KMS-11 (cell line): ENCODE measurements at regions not wholly inside any gene's neighbourhood (a gene's known extent, or its start where the extent isn't known, plus 50 kb on each side); places are given as distances from the start of the nearest gene placed in this dataset.
A peak's percentile ranks its signal among the peaks of the same experiment; 100 is the strongest.

Experiments used
- H2AFZ ChIP-seq: fragments of 200-600 bp; sonication (generic); 2 replicates; pipeline ENCODE4 v1.6.1; 2016; ENCODE audit warnings: antibody characterized with exemption, mixed run types, low read depth
- H3K27ac ChIP-seq: fragments of 200-600 bp; sonication (generic); 2 replicates; pipeline ENCODE4 v1.6.1; 2016; ENCODE audit warnings: mild to moderate bottlenecking, mixed run types
- H3K27me3 ChIP-seq: fragments of 200-600 bp; sonication (generic); 2 replicates; pipeline ENCODE4 v1.6.1; 2017; ENCODE audit warnings: mild to moderate bottlenecking, low read depth, mixed run types, moderate library complexity; ENCODE audit not compliant: insufficient read depth
- H3K36me3 ChIP-seq: fragments of 200-600 bp; sonication (generic); 2 replicates; pipeline ENCODE4 v1.6.1; 2017; ENCODE audit warnings: mild to moderate bottlenecking, mixed run types; ENCODE audit not compliant: insufficient read depth
- H3K4me1 ChIP-seq: fragments of 200-600 bp; sonication (generic); 2 replicates; pipeline ENCODE4 v1.6.1; 2016; ENCODE audit warnings: mild to moderate bottlenecking, low read depth, mixed run types; ENCODE audit not compliant: poor library complexity, severe bottlenecking
- H3K4me2 ChIP-seq: fragments of 200-600 bp; sonication (generic); 2 replicates; pipeline ENCODE4 v1.7.0; 2016; ENCODE audit warnings: mild to moderate bottlenecking, mixed run types
- H3K4me3 ChIP-seq: fragments of 200-600 bp; sonication (generic); IDR thresholded peaks from 2 replicates; pipeline ENCODE4 v1.6.1; 2017; ENCODE audit warnings: low read depth, low read length, mixed read lengths; ENCODE audit not compliant: insufficient read depth
- H3K79me2 ChIP-seq: fragments of 200-600 bp; sonication (generic); 2 replicates; pipeline ENCODE4 v1.6.1; 2016; ENCODE audit warnings: low read depth, mixed run types; ENCODE audit not compliant: insufficient read depth
- H3K9ac ChIP-seq: fragments of 200-600 bp; sonication (generic); 2 replicates; pipeline ENCODE4 v1.6.1; 2016; ENCODE audit warnings: mild to moderate bottlenecking, mixed run types
- H4K20me1 ChIP-seq: fragments of 200-600 bp; sonication (generic); 2 replicates; pipeline ENCODE4 v1.6.1; 2016; ENCODE audit warnings: mild to moderate bottlenecking, mixed run types; ENCODE audit not compliant: insufficient read depth
- CTCF ChIP-seq: fragments of 200-600 bp; sonication (generic); conservative IDR thresholded peaks from 2 replicates; pipeline ENCODE4 v1.6.1; 2017; ENCODE audit warnings: low read depth, mild to moderate bottlenecking, antibody characterized with exemption, low read length, moderate library complexity, mixed read lengths

- Histone ChIP-seq H3K4me1 (peaks cover 27% of the 10 kb centered on the region), H4K20me1 (no peaks in the 10 kb centered on the region), H3K4me3 (no peak overlapping the region), H3K27ac (peak overlapping the region; percentile 93), H2AFZ (peak overlapping the region; percentile 67), H3K9ac (peak overlapping the region; percentile 60), H3K4me2 (peak overlapping the region; percentile 92), H3K79me2 (no peaks in the 10 kb centered on the region), H3K36me3 (no peaks in the 10 kb centered on the region), H3K27me3 (no peaks in the 10 kb centered on the region)
- no peak for TF ChIP-seq CTCF
These were observed 126.6 kb upstream of the PDE1A start for GRCh38 chr2:182553483-182553882.

- TF ChIP-seq CTCF: no peak
- Histone ChIP-seq H3K79me2 (no peaks in the 10 kb centered on the region), H3K9ac (no peak overlapping the region), H3K4me2 (peak overlapping the region; percentile 92; the same call in 1 of the 2 replicates), H3K36me3 (no peaks in the 10 kb centered on the region), H3K27me3 (no peaks in the 10 kb centered on the region), H2AFZ (no peak overlapping the region), H3K27ac (no peak overlapping the region; the same call in 1 of the 2 replicates), H4K20me1 (no peaks in the 10 kb centered on the region), H3K4me1 (peaks cover 27% of the 10 kb centered on the region), H3K4me3 (no peak overlapping the region)
These were observed 128.1 kb upstream of the PDE1A start for GRCh38 chr2:182554950-182555349.

- Histone ChIP-seq H3K36me3 (no peaks in the 10 kb centered on the region), H3K27ac (no peak overlapping the region), H3K27me3 (no peaks in the 10 kb centered on the region), H3K4me1 (peaks cover 19% of the 10 kb centered on the region), H2AFZ (no peak overlapping the region), H3K4me3 (no peak overlapping the region), H3K79me2 (no peaks in the 10 kb centered on the region), H4K20me1 (no peaks in the 10 kb centered on the region), H3K4me2 (no peak overlapping the region), H3K9ac (no peak overlapping the region)
- no peak for TF ChIP-seq CTCF
These were observed 131.7 kb upstream of the PDE1A start for GRCh38 chr2:182558564-182558963.

GRCh38 chr2:182559623-182560022 lies 132.8 kb upstream of the PDE1A start:
- no peak overlapping the region for H3K4me3 ChIP-seq
- H2AFZ ChIP-seq: no peak overlapping the region
- no peak overlapping the region for H3K4me2 ChIP-seq
- peaks cover 9% of the 10 kb centered on the region for H3K4me1 ChIP-seq
- no peak overlapping the region for H3K9ac ChIP-seq
- no peaks in the 10 kb centered on the region for H3K79me2 ChIP-seq
- no peaks in the 10 kb centered on the region for H3K36me3 ChIP-seq
- TF ChIP-seq CTCF: no peak
- H3K27ac ChIP-seq: no peak overlapping the region
- H3K27me3 ChIP-seq: no peaks in the 10 kb centered on the region
- no peaks in the 10 kb centered on the region for H4K20me1 ChIP-seq
